Vagina (tissue), 2 donors: ENCODE measurements at regions not wholly inside any gene's neighbourhood (a gene's known extent, or its start where the extent isn't known, plus 50 kb on each side); places are given as distances from the start of the nearest gene placed in this dataset.

ENCODE experiments used
- DNase-seq, 2 donors: peaks; one replicate each; pipeline ENCODE4 v3.0.0-alpha.2; 2017; ENCODE audit errors: extremely low spot score in 2 of 2
- H3K27ac ChIP-seq: fragments of 200-600 bp; sonication (generic); one replicate; pipeline ENCODE4 v1.5.1; 2019
- H3K27me3 ChIP-seq: fragments of 200-600 bp; sonication (generic); one replicate; pipeline ENCODE4 v1.5.1; 2019
- H3K36me3 ChIP-seq, 2 donors: fragments of 200-600 bp; sonication (generic); one replicate each; pipeline ENCODE4 v1.5.1; 2017 to 2019
- H3K4me1 ChIP-seq: fragments of 200-600 bp; sonication (generic); one replicate; pipeline ENCODE4 v1.5.1; 2019
- H3K4me3 ChIP-seq, 2 donors: fragments of 200-600 bp; sonication (generic); 1 replicate in 1 of 2; 2 replicates in 1 of 2; pipeline ENCODE4 v1.5.1; 2016 to 2019
- H3K9me3 ChIP-seq: fragments of 200-600 bp; sonication (generic); one replicate; pipeline ENCODE4 v1.5.1; 2019
- POLR2A ChIP-seq, 2 donors: fragments of 450-650 bp; IDR thresholded peaks; one replicate each; pipeline ENCODE4 v1.6.1; 2017; ENCODE audit warnings: antibody characterized with exemption in 2 of 2, mild to moderate bottlenecking in 2 of 2, moderate library complexity in 2 of 2
- POLR2AphosphoS5 ChIP-seq, 2 donors: sonication (generic); formaldehyde crosslinking; IDR thresholded peaks; one replicate each; pipeline ENCODE4 v1.9.0; 2017; ENCODE audit warnings: antibody characterized with exemption in 2 of 2, mild to moderate bottlenecking in 2 of 2, low read depth in 1 of 2; ENCODE audit not compliant: insufficient read depth in 1 of 2
- intact Hi-C: fragments of 100-400 bp; cut with DNase I; formaldehyde crosslinking; loops from one replicate; pipeline ENCODE4 v1.15.1; 2023
- TF ChIP-seq, protein P1 (sequence below), 3 experiments: fragments of 450-650 bp in 2 of 3; fragments of 200-600 bp in 1 of 3; sonication (generic) in 1 of 3; IDR thresholded peaks; one replicate each; pipeline ENCODE4 v1.5.1; 2017 to 2019; ENCODE audit warnings: antibody characterized with exemption in 3 of 3, mild to moderate bottlenecking in 2 of 3, moderate library complexity in 2 of 3

DNA sequence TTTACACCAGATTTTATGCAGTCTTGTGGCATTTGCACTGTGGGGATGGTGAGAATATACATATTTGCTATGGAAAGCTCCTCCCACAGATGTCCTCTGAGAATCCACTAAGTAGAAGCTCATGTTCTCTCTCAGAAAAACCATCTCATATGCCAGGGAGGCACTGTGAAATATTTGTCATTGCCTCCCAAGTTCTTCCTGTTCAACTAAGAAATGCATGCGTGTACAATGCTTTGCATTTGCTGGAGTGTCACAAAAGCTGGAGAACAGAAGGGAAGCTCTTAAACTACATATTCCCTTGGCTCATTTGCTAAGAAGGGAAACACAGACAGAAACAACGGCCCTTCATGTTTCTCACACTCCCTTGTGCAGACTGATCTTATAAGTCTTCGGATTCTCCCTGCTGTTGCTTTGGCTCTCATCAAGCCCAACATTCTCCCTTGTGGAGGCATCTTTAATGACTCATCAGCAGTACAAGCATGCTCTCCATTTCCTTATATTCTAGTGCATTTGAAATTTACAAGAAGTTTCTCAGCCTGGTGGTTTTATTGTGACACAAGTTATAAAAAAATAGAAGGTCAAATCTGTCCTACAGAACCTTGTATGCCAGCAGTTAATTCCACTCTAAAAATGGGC is 220.6 kb downstream of the TRIM36 start:
- Histone ChIP-seq H3K4me3 (no peak overlapping the region), H3K4me1 (no peaks in the 10 kb centered on the region), H3K27me3 (no peaks in the 10 kb centered on the region), H3K36me3 (no peaks in the 10 kb centered on the region), H3K9me3 (no peaks in the 10 kb centered on the region), H3K27ac (no peak overlapping the region)
- intact Hi-C loops = no loop called here
- no peak for DNase-seq
- TF ChIP-seq, protein P1, sequence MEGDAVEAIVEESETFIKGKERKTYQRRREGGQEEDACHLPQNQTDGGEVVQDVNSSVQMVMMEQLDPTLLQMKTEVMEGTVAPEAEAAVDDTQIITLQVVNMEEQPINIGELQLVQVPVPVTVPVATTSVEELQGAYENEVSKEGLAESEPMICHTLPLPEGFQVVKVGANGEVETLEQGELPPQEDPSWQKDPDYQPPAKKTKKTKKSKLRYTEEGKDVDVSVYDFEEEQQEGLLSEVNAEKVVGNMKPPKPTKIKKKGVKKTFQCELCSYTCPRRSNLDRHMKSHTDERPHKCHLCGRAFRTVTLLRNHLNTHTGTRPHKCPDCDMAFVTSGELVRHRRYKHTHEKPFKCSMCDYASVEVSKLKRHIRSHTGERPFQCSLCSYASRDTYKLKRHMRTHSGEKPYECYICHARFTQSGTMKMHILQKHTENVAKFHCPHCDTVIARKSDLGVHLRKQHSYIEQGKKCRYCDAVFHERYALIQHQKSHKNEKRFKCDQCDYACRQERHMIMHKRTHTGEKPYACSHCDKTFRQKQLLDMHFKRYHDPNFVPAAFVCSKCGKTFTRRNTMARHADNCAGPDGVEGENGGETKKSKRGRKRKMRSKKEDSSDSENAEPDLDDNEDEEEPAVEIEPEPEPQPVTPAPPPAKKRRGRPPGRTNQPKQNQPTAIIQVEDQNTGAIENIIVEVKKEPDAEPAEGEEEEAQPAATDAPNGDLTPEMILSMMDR (IDR thresholded peaks at IDR 0.05) = no peak
- TF ChIP-seq POLR2A (IDR thresholded peaks at IDR 0.05) = no peak
- no peak for TF ChIP-seq POLR2AphosphoS5 (IDR thresholded peaks at IDR 0.05; ENCODE audit: insufficient read depth in 1 of 2, low read depth in 1 of 2)

GRCh38 chr5:114948363-114948762 is 221.3 kb downstream of the TRIM36 start:
- H3K36me3 ChIP-seq = no peaks in the 10 kb centered on the region
- no peaks in the 10 kb centered on the region for H3K9me3 ChIP-seq
- H3K27ac ChIP-seq = no peak overlapping the region
- no peaks in the 10 kb centered on the region for H3K27me3 ChIP-seq
- no peak for DNase-seq
- no peak overlapping the region for H3K4me3 ChIP-seq
- intact Hi-C loops = no loop called here
- H3K4me1 ChIP-seq = no peaks in the 10 kb centered on the region
- no peak for TF ChIP-seq POLR2AphosphoS5 (IDR thresholded peaks at IDR 0.05; ENCODE audit: insufficient read depth in 1 of 2, low read depth in 1 of 2)
- TF ChIP-seq, protein P1 (IDR thresholded peaks at IDR 0.05) = no peak
- no peak for TF ChIP-seq POLR2A (IDR thresholded peaks at IDR 0.05)

DNA sequence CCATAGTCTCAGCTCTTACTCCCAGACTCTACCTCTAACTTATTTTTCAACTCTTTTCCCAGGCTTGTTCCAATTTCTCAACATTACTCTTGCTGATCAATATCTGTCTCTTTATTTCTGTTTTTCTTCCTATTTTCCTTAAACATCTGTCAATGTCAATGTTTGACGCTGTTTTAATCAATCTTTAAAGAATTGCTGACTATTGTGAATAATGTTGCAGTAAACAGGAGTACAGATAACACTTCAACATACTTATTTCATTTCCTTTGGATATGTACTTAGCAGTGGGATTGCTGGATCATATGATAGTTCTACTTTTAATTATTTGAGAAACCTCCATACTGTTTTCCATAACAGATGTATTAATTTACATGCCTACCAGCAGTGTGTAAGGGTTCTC is 229.0 kb downstream of the TRIM36 start:
- no peaks in the 10 kb centered on the region for H3K27me3 ChIP-seq
- intact Hi-C loops = no loop called here
- H3K4me1 ChIP-seq = no peaks in the 10 kb centered on the region
- H3K9me3 ChIP-seq = no peaks in the 10 kb centered on the region
- no peak for DNase-seq
- no peak overlapping the region for H3K4me3 ChIP-seq
- TF ChIP-seq, protein P1 (IDR thresholded peaks at IDR 0.05) = no peak
- H3K27ac ChIP-seq = no peak overlapping the region
- H3K36me3 ChIP-seq = no peaks in the 10 kb centered on the region

GRCh38 chr5:114935490-114935889 is 234.2 kb downstream of the TRIM36 start:
- Histone ChIP-seq H3K9me3 (no peaks in the 10 kb centered on the region), H3K27ac (no peak overlapping the region), H3K4me3 (no peak overlapping the region), H3K4me1 (no peaks in the 10 kb centered on the region), H3K36me3 (no peaks in the 10 kb centered on the region), H3K27me3 (no peaks in the 10 kb centered on the region)
- no peak for DNase-seq
- intact Hi-C loops = no loop called here
- no peak for TF ChIP-seq POLR2A (IDR thresholded peaks at IDR 0.05)
- TF ChIP-seq, protein P1 (IDR thresholded peaks at IDR 0.05) = no peak
- TF ChIP-seq POLR2AphosphoS5 (IDR thresholded peaks at IDR 0.05; ENCODE audit: insufficient read depth in 1 of 2, low read depth in 1 of 2) = no peak

DNA sequence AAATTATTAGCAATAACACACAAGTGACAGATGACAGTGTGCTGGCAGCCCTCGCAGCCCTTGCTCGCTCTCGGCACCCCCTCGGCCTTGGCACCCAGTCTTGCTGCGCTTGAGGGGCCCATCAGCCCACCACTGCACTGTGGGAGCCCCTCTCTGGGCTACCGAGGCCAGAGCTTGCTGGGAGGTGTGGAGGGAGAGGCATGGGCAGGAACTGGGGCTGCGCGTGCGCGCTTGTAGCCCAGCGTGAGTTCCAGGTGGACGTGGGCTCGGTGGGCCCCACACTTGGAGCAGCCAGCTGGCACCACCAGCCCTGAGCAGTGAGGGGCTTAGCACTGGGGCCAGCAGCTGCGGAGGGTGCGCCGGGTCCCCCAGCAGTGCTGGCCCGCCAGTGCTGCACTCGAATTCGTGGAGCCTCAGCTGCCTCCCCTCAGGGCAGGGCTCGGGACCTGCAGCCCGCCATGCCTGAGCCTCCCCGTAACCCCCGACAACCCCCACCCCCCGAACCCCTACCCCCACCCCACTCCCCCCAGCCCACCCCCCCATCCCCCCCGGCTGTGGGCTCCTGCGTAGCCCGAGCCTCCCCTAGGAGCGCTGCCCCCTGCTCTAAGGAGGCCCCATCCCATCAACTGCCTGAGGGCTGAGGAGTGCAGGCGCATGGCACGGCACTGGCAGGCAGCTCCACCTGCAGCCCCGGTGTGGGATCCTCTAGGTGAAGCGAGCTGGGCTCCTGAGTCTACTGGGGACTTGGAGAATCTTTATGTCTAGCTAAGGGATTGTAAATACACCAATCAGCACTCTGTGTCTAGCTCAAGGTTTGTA is 240.9 kb downstream of the TRIM36 start:
- DNase-seq = no peak
- H3K27me3 ChIP-seq = no peaks in the 10 kb centered on the region
- no peak overlapping the region for H3K27ac ChIP-seq
- H3K9me3 ChIP-seq = no peaks in the 10 kb centered on the region
- no peak for TF ChIP-seq POLR2A (IDR thresholded peaks at IDR 0.05)
- TF ChIP-seq, protein P1 (IDR thresholded peaks at IDR 0.05) = no peak
- TF ChIP-seq POLR2AphosphoS5 (IDR thresholded peaks at IDR 0.05; ENCODE audit: insufficient read depth in 1 of 2, low read depth in 1 of 2) = no peak
- no peak overlapping the region for H3K4me3 ChIP-seq
- intact Hi-C loops = no loop called here
- H3K4me1 ChIP-seq = no peaks in the 10 kb centered on the region
- no peaks in the 10 kb centered on the region for H3K36me3 ChIP-seq
